ENCODE measurements at regions not wholly inside any gene's neighbourhood (a gene's known extent, or its start where the extent isn't known, plus 50 kb on each side); places are given as distances from the start of the nearest gene placed in this dataset.

DNA sequence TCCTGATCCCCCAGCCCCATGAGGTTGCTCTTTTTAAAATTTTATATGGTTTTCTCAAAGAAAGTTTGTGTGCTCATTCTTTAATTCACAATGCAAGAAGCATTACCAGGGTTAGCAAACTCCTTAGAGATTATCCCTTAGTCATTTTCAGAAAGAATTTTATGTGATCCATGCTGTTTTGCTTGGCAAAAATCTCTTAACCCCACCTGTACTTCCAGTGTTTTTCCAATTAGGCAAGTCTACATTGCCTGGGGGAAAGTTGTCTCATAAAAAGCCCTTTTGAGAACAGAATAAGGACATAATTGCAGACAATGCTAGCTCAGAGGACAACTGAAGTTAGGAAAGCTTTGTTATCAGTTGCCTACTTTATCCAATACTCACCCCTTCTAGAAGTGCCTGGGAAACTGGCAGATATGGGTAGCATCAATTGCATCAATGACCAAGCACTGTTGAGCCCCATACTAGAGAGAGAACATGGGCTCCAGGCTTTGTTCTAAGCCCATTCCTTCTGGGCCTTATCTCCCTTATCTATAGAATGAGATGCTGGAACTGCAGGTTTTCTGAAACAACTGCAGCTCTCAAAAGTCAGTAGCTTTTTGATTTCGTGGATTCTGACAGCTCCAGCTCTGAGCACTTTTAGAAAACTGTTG lies 265.9 kb upstream of the SPHKAP start:
- TF ChIP-seq, protein P1, sequence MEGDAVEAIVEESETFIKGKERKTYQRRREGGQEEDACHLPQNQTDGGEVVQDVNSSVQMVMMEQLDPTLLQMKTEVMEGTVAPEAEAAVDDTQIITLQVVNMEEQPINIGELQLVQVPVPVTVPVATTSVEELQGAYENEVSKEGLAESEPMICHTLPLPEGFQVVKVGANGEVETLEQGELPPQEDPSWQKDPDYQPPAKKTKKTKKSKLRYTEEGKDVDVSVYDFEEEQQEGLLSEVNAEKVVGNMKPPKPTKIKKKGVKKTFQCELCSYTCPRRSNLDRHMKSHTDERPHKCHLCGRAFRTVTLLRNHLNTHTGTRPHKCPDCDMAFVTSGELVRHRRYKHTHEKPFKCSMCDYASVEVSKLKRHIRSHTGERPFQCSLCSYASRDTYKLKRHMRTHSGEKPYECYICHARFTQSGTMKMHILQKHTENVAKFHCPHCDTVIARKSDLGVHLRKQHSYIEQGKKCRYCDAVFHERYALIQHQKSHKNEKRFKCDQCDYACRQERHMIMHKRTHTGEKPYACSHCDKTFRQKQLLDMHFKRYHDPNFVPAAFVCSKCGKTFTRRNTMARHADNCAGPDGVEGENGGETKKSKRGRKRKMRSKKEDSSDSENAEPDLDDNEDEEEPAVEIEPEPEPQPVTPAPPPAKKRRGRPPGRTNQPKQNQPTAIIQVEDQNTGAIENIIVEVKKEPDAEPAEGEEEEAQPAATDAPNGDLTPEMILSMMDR (IDR thresholded peaks at IDR 0.05) = no peak
- TF ChIP-seq EP300 (IDR thresholded peaks at IDR 0.05) = no peak
- no peak for TF ChIP-seq POLR2A (IDR thresholded peaks at IDR 0.05; ENCODE audit: low read depth)
- no peak for TF ChIP-seq POLR2AphosphoS5 (IDR thresholded peaks at IDR 0.05)
